Upper lobe of right lung (tissue), 1 donor: ENCODE measurements at regions not wholly inside any gene's neighbourhood (a gene's known extent, or its start where the extent isn't known, plus 50 kb on each side); places are given as distances from the start of the nearest gene placed in this dataset.

Source experiments
- ATAC-seq: fragments of 200-7000 bp; cut with Tn5 transposase; one replicate; pipeline ENCODE4 v1.9.1; 2020; ENCODE audit warnings: mild to moderate bottlenecking, moderate library complexity
- DNase-seq: peaks from one replicate; pipeline ENCODE4 v3.0.0-alpha.2; 2020
- H3K27ac ChIP-seq: fragments of 200-600 bp; one replicate; pipeline ENCODE4 v1.8.0; 2022
- H3K27me3 ChIP-seq: fragments of 200-600 bp; one replicate; pipeline ENCODE4 v1.8.0; 2022; ENCODE audit warnings: mild to moderate bottlenecking
- H3K36me3 ChIP-seq: fragments of 200-600 bp; one replicate; pipeline ENCODE4 v1.8.0; 2022
- H3K4me1 ChIP-seq: fragments of 200-600 bp; one replicate; pipeline ENCODE4 v1.8.0; 2022
- H3K4me3 ChIP-seq: fragments of 200-600 bp; one replicate; pipeline ENCODE4 v1.8.0; 2022; ENCODE audit warnings: mild to moderate bottlenecking
- H3K9me3 ChIP-seq: fragments of 200-600 bp; one replicate; pipeline ENCODE4 v1.8.0; 2022
- CTCF ChIP-seq: fragments of 200-600 bp; IDR thresholded peaks from one replicate; pipeline ENCODE4 v1.8.0; 2022; ENCODE audit warnings: antibody characterized with exemption
- intact Hi-C: fragments of 100-400 bp; cut with DNase I; formaldehyde crosslinking; loops from one replicate; pipeline ENCODE4 v1.11.0; 2022
- donor health status: DM: no; HTN: yes; CAD: no; lungs with severe emphysema.

DNA sequence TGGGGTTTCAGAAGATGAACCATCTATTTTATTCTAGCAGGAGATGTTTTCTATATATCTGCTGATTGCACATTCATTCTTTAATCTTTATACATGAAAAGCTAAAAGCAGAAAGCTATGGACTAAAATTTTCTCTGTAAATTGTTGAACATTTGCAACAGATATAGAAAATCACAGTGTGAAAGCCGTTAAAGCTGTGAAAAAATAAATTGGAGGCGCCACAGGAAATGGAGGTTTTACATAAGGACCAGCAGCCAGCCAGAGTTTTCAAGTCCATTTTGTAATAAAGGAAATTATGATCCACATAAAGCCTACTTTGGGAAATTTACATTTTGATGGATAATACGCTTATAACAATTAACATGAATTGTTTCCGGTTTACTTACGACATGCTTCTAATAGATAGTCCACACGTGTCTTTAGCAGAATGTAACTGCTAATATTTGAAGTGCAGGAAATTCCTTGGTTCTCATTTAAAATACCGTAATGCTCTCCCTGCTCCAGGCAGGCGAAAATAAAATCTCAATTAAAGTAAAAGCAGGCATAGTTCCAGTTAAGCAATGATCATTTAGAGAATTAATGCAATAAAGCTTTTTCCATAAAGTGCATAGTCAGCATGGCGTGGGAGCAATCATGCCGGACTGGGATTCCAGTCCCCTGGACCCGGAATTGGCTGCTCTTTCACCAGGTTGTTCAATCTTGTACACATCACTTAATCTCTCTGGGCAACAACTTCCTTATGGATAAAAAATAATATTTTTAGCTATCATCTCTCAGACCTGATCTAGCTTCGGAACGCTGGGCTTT lies 445.4 kb downstream of the ZNF608 start:
- ATAC-seq: no peak
- Histone ChIP-seq H3K4me3 (no peak overlapping the region), H3K4me1 (no peaks in the 10 kb centered on the region), H3K36me3 (no peaks in the 10 kb centered on the region), H3K9me3 (no peaks in the 10 kb centered on the region), H3K27ac (no peak overlapping the region), H3K27me3 (no peaks in the 10 kb centered on the region)
- no peak for TF ChIP-seq CTCF
- intact Hi-C loops: no loop called here
- no peak for DNase-seq

DNA sequence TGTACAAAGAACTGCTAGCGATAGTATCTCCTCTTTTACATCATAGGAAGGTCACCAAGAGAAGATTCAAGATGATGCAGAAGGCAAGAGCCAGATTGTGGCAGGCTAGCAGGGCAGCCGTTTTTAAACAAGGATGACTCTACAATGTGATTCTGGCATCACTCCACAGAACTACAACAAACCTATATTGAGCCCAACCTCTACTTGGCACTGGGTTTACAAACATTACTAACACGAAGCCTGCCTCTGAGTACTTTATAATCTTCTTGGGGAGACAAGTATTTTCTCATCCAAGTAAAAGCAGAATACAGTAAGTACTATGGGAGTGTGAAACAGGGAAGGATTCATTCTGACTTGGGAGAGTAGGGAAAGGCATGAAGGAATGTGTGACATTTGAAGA lies 448.6 kb downstream of the ZNF608 start:
- no peak for TF ChIP-seq CTCF
- intact Hi-C loops: no loop called here
- no peak overlapping the region for H3K4me3 ChIP-seq

DNA sequence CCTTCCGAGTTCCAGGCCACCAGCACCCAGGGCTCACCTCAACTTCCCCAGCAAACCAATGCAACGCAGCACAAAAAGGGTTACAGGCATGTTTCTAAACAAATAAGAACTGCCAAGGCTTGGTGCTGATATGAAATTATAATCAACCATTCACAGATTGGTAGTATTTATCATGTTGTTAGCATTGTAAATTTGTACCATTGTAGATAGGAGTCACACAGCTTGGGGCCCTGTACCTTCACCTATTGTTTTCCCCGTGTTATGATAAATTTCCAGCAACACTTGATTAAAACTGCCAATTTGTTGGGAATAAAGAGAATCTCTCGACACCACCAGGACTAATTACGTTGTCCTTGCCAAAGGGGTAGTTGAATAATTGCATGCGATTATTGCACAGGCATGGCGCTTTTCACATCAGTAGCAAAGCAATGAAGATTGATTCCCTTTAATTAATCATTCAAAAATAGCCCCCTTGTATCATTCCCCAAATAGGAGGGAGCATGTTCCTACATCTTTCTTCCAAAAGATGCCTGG lies 454.1 kb downstream of the ZNF608 start:
- Histone ChIP-seq H3K4me3 (no peak overlapping the region), H3K27ac (no peak overlapping the region), H3K4me1 (peaks cover 8% of the 10 kb centered on the region), H3K9me3 (no peaks in the 10 kb centered on the region), H3K27me3 (no peaks in the 10 kb centered on the region), H3K36me3 (no peaks in the 10 kb centered on the region)
- DNase-seq (no peak), ATAC-seq (no peak)
- intact Hi-C loops: no loop called here
- no peak for TF ChIP-seq CTCF

More for the DNA sequence above, 448.6 kb downstream of the ZNF608 start:
- no peak overlapping the region for H3K27ac ChIP-seq
- ATAC-seq: no peak
- H3K9me3 ChIP-seq: no peaks in the 10 kb centered on the region
- H3K36me3 ChIP-seq: no peaks in the 10 kb centered on the region
- DNase-seq: no peak
- no peaks in the 10 kb centered on the region for H3K4me1 ChIP-seq
- H3K27me3 ChIP-seq: no peaks in the 10 kb centered on the region

GRCh38 chr5:124289641-124290311 lies 456.7 kb downstream of the ZNF608 start:
- no peaks in the 10 kb centered on the region for H3K9me3 ChIP-seq
- DNase-seq: no peak
- H3K27ac ChIP-seq: no peak overlapping the region
- no peaks in the 10 kb centered on the region for H3K36me3 ChIP-seq
- ATAC-seq: peak; percentile 10
- peak; percentile 11 for TF ChIP-seq CTCF
- intact Hi-C loops: no loop called here
- no peaks in the 10 kb centered on the region for H3K27me3 ChIP-seq
- H3K4me1 ChIP-seq: peaks cover 8% of the 10 kb centered on the region
- no peak overlapping the region for H3K4me3 ChIP-seq

DNA sequence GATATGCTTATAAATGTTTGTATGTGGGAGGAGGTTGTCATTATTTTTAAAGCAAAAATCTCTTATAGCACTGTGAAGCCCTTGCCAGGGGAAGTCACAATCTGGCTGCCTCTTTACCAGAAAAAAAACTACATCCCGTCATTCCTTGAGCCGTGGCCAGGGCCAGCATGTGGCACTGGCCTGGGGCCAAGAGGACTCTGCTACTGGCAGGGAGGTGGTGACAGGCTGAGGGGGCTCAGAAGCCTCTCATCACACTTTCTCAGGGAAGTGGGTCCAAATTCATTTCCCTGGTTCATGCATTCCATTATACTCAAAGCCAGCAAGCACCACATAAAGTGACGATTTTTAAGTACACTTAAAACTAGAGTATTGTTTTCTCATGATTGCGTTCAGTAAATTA lies 457.3 kb downstream of the ZNF608 start:
- TF ChIP-seq CTCF: no peak
- no peak overlapping the region for H3K4me3 ChIP-seq
- peak; percentile 71 for ATAC-seq
- H3K9me3 ChIP-seq: no peaks in the 10 kb centered on the region
- H3K27ac ChIP-seq: no peak overlapping the region
- peak; percentile 78 for DNase-seq
- intact Hi-C loops: no loop called here
- no peaks in the 10 kb centered on the region for H3K27me3 ChIP-seq
- H3K4me1 ChIP-seq: peaks cover 8% of the 10 kb centered on the region
- no peaks in the 10 kb centered on the region for H3K36me3 ChIP-seq
